ENCODE measurements at regions not wholly inside any gene's neighbourhood (a gene's known extent, or its start where the extent isn't known, plus 50 kb on each side); places are given as distances from the start of the nearest gene placed in this dataset.

DNA sequence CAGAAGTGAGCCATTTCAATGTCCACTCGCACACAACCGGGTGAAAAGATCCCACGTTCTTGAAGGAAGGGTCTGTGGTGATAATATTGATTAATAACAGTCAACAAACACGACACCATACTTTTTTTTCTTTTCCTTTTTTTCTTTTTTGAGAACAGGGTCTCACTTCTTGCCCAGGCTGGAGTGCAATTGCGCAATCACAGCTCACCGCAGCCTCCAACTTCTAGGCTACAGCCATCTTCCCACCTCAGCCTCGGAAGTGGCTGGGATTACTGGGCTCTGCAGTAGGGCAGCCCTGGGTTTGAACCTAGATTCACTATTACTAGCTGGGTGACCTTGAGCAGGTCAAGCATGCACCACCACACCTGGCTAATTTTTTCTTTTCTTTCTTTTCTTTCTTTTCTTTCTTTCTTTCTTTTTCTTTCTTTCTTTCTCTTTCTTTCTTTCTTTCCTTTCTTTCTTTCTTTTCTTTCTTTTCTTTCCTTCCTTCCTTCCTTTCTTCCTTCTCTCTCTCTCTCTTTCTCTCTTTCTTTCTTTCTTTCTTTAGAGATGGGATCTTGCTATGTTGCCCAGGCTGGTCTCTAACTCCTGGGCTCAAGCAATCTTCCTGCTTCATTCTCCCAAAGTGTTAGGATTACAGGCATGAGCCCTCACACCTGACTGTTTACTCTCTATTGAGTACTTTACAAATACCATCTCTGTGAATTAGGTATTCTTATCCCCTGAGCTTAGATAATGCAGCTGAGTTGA lies 123.9 kb downstream of the SNX5 start:
- intact Hi-C loops (cut with DNase I; ENCODE audit: low total_unique reads), result no loop called here
- 88 to 93% methylated on average over 7 of the region's 7 CpGs for WGBS, 2 donors
- no peak overlapping the region for H3K4me3 ChIP-seq (ENCODE audit: low read depth, poor library complexity, severe bottlenecking)
- DNase-seq (ENCODE audit: low spot score in 2 of 2), result no peak
- TF ChIP-seq POLR2A (IDR thresholded peaks at IDR 0.05), result no peak
- TF ChIP-seq, protein P1, sequence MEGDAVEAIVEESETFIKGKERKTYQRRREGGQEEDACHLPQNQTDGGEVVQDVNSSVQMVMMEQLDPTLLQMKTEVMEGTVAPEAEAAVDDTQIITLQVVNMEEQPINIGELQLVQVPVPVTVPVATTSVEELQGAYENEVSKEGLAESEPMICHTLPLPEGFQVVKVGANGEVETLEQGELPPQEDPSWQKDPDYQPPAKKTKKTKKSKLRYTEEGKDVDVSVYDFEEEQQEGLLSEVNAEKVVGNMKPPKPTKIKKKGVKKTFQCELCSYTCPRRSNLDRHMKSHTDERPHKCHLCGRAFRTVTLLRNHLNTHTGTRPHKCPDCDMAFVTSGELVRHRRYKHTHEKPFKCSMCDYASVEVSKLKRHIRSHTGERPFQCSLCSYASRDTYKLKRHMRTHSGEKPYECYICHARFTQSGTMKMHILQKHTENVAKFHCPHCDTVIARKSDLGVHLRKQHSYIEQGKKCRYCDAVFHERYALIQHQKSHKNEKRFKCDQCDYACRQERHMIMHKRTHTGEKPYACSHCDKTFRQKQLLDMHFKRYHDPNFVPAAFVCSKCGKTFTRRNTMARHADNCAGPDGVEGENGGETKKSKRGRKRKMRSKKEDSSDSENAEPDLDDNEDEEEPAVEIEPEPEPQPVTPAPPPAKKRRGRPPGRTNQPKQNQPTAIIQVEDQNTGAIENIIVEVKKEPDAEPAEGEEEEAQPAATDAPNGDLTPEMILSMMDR (IDR thresholded peaks at IDR 0.05), result no peak

DNA sequence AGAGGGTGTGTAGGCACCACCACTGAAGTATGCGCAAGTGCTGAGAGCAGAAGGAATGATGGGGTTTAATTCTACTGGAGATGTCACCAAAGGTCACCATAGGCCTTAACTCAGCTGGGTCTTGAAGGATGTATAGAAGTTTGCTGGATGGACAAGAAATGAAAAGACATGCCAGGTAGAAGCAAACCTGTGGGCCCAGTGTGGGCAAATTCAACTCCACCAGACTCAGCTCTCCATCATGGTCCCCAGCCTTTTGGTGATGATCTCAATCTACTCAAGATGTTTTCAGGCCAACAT lies 124.5 kb downstream of the SNX5 start:
- intact Hi-C loops (cut with DNase I; ENCODE audit: low total_unique reads), result no loop called here
- H3K4me3 ChIP-seq (ENCODE audit: low read depth, poor library complexity, severe bottlenecking), result no peak overlapping the region
- TF ChIP-seq, protein P1 (IDR thresholded peaks at IDR 0.05), result no peak
- no peak for TF ChIP-seq POLR2A (IDR thresholded peaks at IDR 0.05)
- WGBS, 2 donors, result 95 to 100% methylated on average over 1 of the region's 1 CpG
- DNase-seq (ENCODE audit: low spot score in 2 of 2), result no peak

DNA sequence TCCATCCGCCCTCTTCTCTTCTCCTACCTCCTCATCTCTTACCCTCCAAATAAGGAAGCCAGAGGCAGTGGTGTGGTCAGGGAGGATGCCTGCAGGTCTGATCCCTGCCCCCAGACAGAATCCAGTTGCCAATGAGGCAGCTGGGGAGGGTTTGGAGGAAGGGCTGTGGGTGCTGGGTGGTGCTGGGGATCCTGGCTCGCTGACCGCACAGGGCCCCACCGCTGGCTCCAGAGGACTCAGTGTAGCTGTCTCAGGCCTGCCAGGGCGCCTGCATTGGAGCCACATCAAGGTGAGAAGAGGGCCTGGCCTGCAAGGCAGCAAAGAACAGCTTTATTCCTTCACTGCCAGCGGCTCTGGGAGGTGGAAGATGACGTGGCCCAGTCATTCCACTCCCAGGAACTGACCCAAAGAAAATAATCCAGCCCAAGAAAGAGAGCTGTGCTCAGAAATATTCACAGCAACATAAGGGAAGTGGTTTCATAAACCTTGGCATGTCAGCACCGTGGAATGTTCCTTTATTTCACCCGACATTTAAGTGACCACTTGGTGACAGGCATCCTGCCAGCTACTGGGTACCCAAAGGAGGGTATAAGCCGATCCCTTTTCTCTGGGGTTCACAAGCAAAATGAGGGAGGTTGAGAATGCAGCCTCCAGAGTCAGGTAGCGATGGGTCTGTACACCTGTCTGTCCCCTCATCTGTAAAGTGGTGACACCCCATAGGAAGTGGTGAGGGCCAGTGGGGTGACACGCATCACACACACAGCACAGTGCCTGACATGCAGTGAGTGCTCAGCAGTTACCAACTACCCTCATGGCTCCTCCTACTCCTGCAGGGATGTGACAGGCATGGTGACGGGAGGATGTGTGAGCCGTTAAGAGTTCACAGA lies 125.1 kb downstream of the SNX5 start:
- WGBS, 2 donors, result 69 to 71% methylated on average over 14 of the region's 14 CpGs
- TF ChIP-seq POLR2A (IDR thresholded peaks at IDR 0.05), result no peak
- TF ChIP-seq, protein P1 (IDR thresholded peaks at IDR 0.05), result no peak
- intact Hi-C loops (cut with DNase I; ENCODE audit: low total_unique reads), result no loop called here

DNA sequence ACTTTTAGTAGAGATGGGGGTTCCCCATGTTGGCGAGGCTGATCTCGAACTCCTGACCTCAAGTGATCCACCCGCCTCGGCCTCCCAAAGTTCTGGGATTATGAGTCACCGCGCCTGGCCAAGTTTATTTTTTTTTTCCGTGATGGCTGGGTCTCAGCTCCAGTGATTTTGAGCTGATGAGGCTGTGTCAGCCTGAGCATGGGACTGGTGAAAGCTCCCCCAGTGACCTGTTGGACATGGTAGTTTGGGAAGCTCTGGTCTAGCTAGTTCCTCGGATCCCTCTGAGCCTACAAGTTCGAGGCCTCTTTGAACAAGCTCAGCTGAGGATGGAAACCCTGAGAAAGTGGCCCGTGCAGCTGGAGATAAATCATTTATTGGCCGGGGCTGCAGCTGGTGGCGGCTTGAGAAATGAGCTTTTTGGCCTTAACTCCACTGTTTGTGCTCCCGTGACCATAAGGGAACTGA lies 126.8 kb downstream of the SNX5 start:
- no peak for TF ChIP-seq POLR2A (IDR thresholded peaks at IDR 0.05)
- TF ChIP-seq, protein P1 (IDR thresholded peaks at IDR 0.05), result no peak
- DNase-seq (ENCODE audit: low spot score in 2 of 2), result no peak
- WGBS, 2 donors, result 57% methylated on average over 13 of the region's 13 CpGs

More for the DNA sequence above, 125.1 kb downstream of the SNX5 start:
- DNase-seq (ENCODE audit: low spot score in 2 of 2), result no peak
- H3K4me3 ChIP-seq (ENCODE audit: low read depth, poor library complexity, severe bottlenecking), result no peak overlapping the region

DNA sequence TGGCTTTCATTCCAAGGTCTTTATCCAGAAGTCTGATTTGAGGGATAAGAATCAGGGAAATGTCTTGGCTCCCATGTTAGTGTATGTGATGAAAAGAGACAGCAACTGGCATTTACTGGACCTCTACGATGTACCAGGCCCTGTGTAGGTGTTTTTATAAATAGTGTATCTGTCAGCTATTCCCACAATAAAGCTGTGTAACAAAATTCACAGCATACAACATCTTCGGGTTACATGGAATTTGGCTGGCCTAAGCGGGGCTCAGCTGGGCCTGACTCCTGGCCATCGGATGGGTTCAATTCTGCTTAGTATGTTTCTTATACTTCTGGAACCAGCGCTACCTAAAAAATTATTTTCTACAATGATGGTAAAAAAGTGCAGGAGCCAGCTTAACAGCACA lies 128.2 kb downstream of the SNX5 start:
- 95 to 97% methylated on average over 5 of the region's 5 CpGs for WGBS, 2 donors
- H3K4me3 ChIP-seq (ENCODE audit: low read depth, poor library complexity, severe bottlenecking), result no peak overlapping the region
- no peak for DNase-seq (ENCODE audit: low spot score in 2 of 2)
- TF ChIP-seq POLR2A (IDR thresholded peaks at IDR 0.05), result no peak
- TF ChIP-seq, protein P1 (IDR thresholded peaks at IDR 0.05), result no peak
- intact Hi-C loops (cut with DNase I; ENCODE audit: low total_unique reads), result no loop called here

More for the DNA sequence above, 126.8 kb downstream of the SNX5 start:
- no peak overlapping the region for H3K4me3 ChIP-seq (ENCODE audit: low read depth, poor library complexity, severe bottlenecking)
- intact Hi-C loops (cut with DNase I; ENCODE audit: low total_unique reads), result no loop called here

Measured in lower leg skin (tissue), 4 donors.